ENCODE measurements at regions not wholly inside any gene's neighbourhood (a gene's known extent, or its start where the extent isn't known, plus 50 kb on each side); places are given as distances from the start of the nearest gene placed in this dataset.

DNA sequence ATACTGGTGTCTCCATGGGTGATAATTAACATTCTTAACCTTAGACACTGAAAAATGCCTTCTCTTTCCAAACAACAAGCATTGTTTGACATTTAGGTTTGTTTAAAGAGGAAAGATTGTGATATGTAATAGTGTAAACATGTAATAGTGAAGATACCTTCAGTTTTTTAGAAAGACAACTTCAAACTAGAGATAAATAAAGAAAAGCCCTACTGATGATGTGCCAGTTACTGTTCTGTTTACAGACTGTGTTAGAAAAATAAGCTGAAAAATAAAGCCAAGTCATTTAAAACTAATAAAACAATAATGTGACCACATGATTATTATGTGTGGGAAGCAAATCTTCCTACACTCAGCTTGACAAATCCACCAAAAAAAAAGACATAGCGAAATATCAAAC, 2035.3 kb upstream of the TENM3 start:
- H3K9me3 ChIP-seq (ENCODE audit: insufficient read depth, low read depth, low read length) = no peaks in the 10 kb centered on the region
- Mint-ChIP-seq H3K27me3 (ENCODE audit: low read depth, unreplicated experiment) (no peaks in the 10 kb centered on the region), H3K36me3 (ENCODE audit: low read depth, unreplicated experiment) (no peaks in the 10 kb centered on the region), H3K9me3 (ENCODE audit: unreplicated experiment) (no peaks in the 10 kb centered on the region), H3K27ac (ENCODE audit: unreplicated experiment) (no peak overlapping the region), H3K4me3 (ENCODE audit: unreplicated experiment) (no peak overlapping the region), H3K4me1 (ENCODE audit: low read depth, unreplicated experiment) (no peaks in the 10 kb centered on the region)
- no peaks in the 10 kb centered on the region for H3K36me3 ChIP-seq (ENCODE audit: insufficient read depth, low read length)
- no peak overlapping the region for H3K9ac ChIP-seq (ENCODE audit: low read length)
- no peak overlapping the region for H3K27ac ChIP-seq (ENCODE audit: low read depth, low read length)
- no peaks in the 10 kb centered on the region for H3K79me2 ChIP-seq (ENCODE audit: insufficient read depth, low read length)
- H3K27me3 ChIP-seq (ENCODE audit: insufficient read depth, low read length) = no peaks in the 10 kb centered on the region
- no peaks in the 10 kb centered on the region for H4K20me1 ChIP-seq (ENCODE audit: insufficient read depth, low read length)
- H2AFZ ChIP-seq (ENCODE audit: low read depth, low read length) = no peak overlapping the region
- H3K4me2 ChIP-seq (ENCODE audit: low read length) = no peak overlapping the region
- no peak overlapping the region for H3K4me3 ChIP-seq (ENCODE audit: insufficient read depth, low read depth, low read length)
- DNase-seq (ENCODE audit: low read depth) (no peak), FAIRE-seq (no peak)
- no peaks in the 10 kb centered on the region for H3K4me1 ChIP-seq (ENCODE audit: insufficient read depth, low read length)
- TF ChIP-seq EZH2 (IDR thresholded peaks at IDR 0.05; ENCODE audit: insufficient read depth, low read length) (no peak), CTCF (IDR thresholded peaks at IDR 0.05; ENCODE audit: insufficient read depth, low read depth, low read length) (no peak)

DNA sequence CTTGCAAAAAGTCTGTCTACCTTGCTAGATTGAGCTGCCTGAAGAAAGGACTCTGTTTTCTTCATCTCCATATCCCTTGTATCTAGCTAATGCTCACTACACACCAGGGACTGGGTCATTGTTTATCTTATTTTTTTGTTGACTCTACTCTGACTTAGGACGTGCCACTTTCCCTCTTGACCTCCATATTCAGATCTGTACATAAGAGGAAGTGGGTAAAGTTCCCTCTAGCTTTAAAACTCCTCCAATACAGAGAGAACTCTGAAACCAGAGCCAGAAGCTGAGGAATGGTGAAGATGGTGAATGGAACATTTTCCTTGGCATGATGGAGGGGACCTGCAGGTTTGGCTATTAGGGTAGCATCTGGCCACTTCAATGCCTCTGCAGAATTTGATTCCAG, 2026.1 kb upstream of the TENM3 start:
- no peak overlapping the region for H3K4me3 ChIP-seq (ENCODE audit: insufficient read depth, low read depth, low read length)
- TF ChIP-seq CTCF (IDR thresholded peaks at IDR 0.05; ENCODE audit: insufficient read depth, low read depth, low read length) (no peak), EZH2 (IDR thresholded peaks at IDR 0.05; ENCODE audit: insufficient read depth, low read length) (no peak)
- no peak overlapping the region for H3K4me2 ChIP-seq (ENCODE audit: low read length)
- H3K9ac ChIP-seq (ENCODE audit: low read length) = no peak overlapping the region
- Mint-ChIP-seq H3K27me3 (ENCODE audit: low read depth, unreplicated experiment) (no peaks in the 10 kb centered on the region), H3K9me3 (ENCODE audit: unreplicated experiment) (peaks cover 5% of the 10 kb centered on the region), H3K36me3 (ENCODE audit: low read depth, unreplicated experiment) (no peaks in the 10 kb centered on the region), H3K4me3 (ENCODE audit: unreplicated experiment) (no peak overlapping the region), H3K4me1 (ENCODE audit: low read depth, unreplicated experiment) (no peaks in the 10 kb centered on the region), H3K27ac (ENCODE audit: unreplicated experiment) (no peak overlapping the region)
- H3K4me1 ChIP-seq (ENCODE audit: insufficient read depth, low read length) = no peaks in the 10 kb centered on the region
- H3K36me3 ChIP-seq (ENCODE audit: insufficient read depth, low read length) = no peaks in the 10 kb centered on the region
- H3K79me2 ChIP-seq (ENCODE audit: insufficient read depth, low read length) = no peaks in the 10 kb centered on the region
- no peaks in the 10 kb centered on the region for H3K27me3 ChIP-seq (ENCODE audit: insufficient read depth, low read length)
- no peaks in the 10 kb centered on the region for H4K20me1 ChIP-seq (ENCODE audit: insufficient read depth, low read length)
- DNase-seq (ENCODE audit: low read depth) (no peak), FAIRE-seq (no peak)
- no peaks in the 10 kb centered on the region for H3K9me3 ChIP-seq (ENCODE audit: insufficient read depth, low read depth, low read length)
- H3K27ac ChIP-seq (ENCODE audit: low read depth, low read length) = no peak overlapping the region
- no peak overlapping the region for H2AFZ ChIP-seq (ENCODE audit: low read depth, low read length)

GRCh38 chr4:180219080-180219479, 2024.1 kb upstream of the TENM3 start:
- FAIRE-seq = no peak
- H3K9me3 Mint-ChIP-seq (ENCODE audit: unreplicated experiment) = peaks cover 5% of the 10 kb centered on the region
- H3K27me3 Mint-ChIP-seq (ENCODE audit: low read depth, unreplicated experiment) = no peaks in the 10 kb centered on the region
- Histone ChIP-seq H3K79me2 (ENCODE audit: insufficient read depth, low read length) (no peaks in the 10 kb centered on the region), H2AFZ (ENCODE audit: low read depth, low read length) (no peak overlapping the region), H3K27ac (ENCODE audit: low read depth, low read length) (no peak overlapping the region), H3K9ac (ENCODE audit: low read length) (no peak overlapping the region), H3K4me1 (ENCODE audit: insufficient read depth, low read length) (no peaks in the 10 kb centered on the region), H3K4me2 (ENCODE audit: low read length) (no peak overlapping the region), H4K20me1 (ENCODE audit: insufficient read depth, low read length) (no peaks in the 10 kb centered on the region), H3K27me3 (ENCODE audit: insufficient read depth, low read length) (no peaks in the 10 kb centered on the region), H3K36me3 (ENCODE audit: insufficient read depth, low read length) (no peaks in the 10 kb centered on the region), H3K4me3 (ENCODE audit: insufficient read depth, low read depth, low read length) (no peak overlapping the region), H3K9me3 (ENCODE audit: insufficient read depth, low read depth, low read length) (no peaks in the 10 kb centered on the region)
- H3K36me3 Mint-ChIP-seq (ENCODE audit: low read depth, unreplicated experiment) = no peaks in the 10 kb centered on the region
- no peak overlapping the region for H3K27ac Mint-ChIP-seq (ENCODE audit: unreplicated experiment)
- no peak for DNase-seq (ENCODE audit: low read depth)
- no peak for TF ChIP-seq CTCF (IDR thresholded peaks at IDR 0.05; ENCODE audit: insufficient read depth, low read depth, low read length)
- TF ChIP-seq EZH2 (IDR thresholded peaks at IDR 0.05; ENCODE audit: insufficient read depth, low read length) = no peak
- H3K4me1 Mint-ChIP-seq (ENCODE audit: low read depth, unreplicated experiment) = no peaks in the 10 kb centered on the region
- H3K4me3 Mint-ChIP-seq (ENCODE audit: unreplicated experiment) = no peak overlapping the region
